ENCODE measurements at regions not wholly inside any gene's neighbourhood (a gene's known extent, or its start where the extent isn't known, plus 50 kb on each side); places are given as distances from the start of the nearest gene placed in this dataset. TPM values are rescaled to one million over a fixed set of nuclear protein-coding genes. Genes with fewer than 3 reads are reported as not detected.

DNA sequence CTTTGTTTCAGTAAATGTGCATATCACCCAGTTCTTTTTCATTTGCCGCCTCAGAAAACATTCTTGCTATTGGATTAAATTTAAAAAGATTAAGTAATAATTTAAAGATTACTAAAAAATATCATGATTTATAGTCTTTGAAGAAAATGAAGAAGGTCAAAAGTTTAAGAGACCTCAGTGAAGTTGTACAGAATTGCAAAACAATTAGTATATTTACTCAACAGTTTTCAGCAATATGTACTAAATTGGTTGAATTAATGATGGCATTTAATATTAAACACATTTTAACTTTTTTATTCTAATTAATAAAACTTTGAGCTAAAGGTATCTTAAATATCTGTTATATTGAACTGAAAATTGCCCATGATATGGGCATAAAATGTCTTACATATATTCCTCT is 49.9 kb upstream of the KLF6 start:
- H3K9me3 ChIP-seq (ENCODE audit: low read depth), result no peaks in the 10 kb centered on the region
- H3K9me2 ChIP-seq (ENCODE audit: insufficient read depth), result no peaks in the 10 kb centered on the region
- no peaks in the 10 kb centered on the region for H4K20me1 ChIP-seq (ENCODE audit: insufficient read depth)
- no peak overlapping the region for H3K27ac ChIP-seq
- H3K27me3 ChIP-seq (replicated peaks; ENCODE audit: insufficient read depth), result no peaks in the 10 kb centered on the region
- in situ Hi-C loops (cut with MboI), result no loop called here
- 96 to 100% methylated on average over 1 of the region's 1 CpG for WGBS, 2 experiments (ENCODE audit: low coverage in 1 of 2, low lambda C conversion rate in 2 of 2, missing lambda C conversion rate in 2 of 2)
- no peak overlapping the region for H3K4me2 ChIP-seq (ENCODE audit: unreplicated experiment)
- no peak overlapping the region for H2AFZ ChIP-seq
- peaks cover 18% of the 10 kb centered on the region for H3K4me1 ChIP-seq (ENCODE audit: insufficient read depth)
- no peaks in the 10 kb centered on the region for H3K36me3 ChIP-seq (ENCODE audit: low read depth)
- H3K79me2 ChIP-seq (ENCODE audit: insufficient read depth), result no peaks in the 10 kb centered on the region
- no peak for DNase-seq
- H3F3A ChIP-seq (ENCODE audit: insufficient read depth), result 0 out of 2 replicates have a peak, but pooled peaks cover 5% of the 10 kb centered on the region
- H3K9ac ChIP-seq, result no peak overlapping the region
- H3K4me3 ChIP-seq, result no peak overlapping the region
- TF ChIP-seq EZH2phosphoT487 (IDR thresholded peaks at IDR 0.05; ENCODE audit: insufficient read depth, low read depth), result no peak
- no peak for TF ChIP-seq EZH2 (IDR thresholded peaks at IDR 0.05; ENCODE audit: insufficient read depth, poor library complexity, severe bottlenecking)

Small RNA genes in the stretch of these regions (microRNA-seq; reads per million reads assigned to microRNA genes)
- not detected for gene MIR6078 (ENCODE audit: borderline number of aligned reads)

Small RNA genes in the stretch of these regions (small RNA-seq; reads per million reads assigned to genes)
- not detected for gene MIR6078 (ENCODE audit: low read depth, low replicate concordance)
- gene RNU6-163P (ENCODE audit: low read depth, low replicate concordance), result not detected
